ENCODE measurements at regions not wholly inside any gene's neighbourhood (a gene's known extent, or its start where the extent isn't known, plus 50 kb on each side); places are given as distances from the start of the nearest gene placed in this dataset.

DNA sequence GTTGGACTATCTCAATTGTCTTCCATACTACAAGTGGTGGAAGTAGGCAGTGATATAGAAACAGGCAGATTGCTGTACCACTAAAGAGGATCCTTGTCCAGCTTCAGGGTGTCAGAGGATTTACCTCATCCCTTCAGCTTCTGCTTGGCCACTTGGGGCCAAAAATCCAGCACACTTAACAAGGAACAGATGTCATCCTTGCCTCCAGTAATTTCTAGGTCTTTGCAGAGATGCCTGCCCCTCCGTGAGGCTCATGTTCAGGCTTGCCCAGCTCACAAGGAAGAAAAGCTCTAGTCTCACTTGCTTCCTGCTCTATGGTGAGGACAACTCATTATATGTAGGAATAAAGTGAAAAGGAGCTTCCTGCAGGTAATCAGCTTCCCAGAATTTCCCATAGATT is 510.3 kb downstream of the EPHA3 start:
- Histone ChIP-seq H3K9me3 (no peaks in the 10 kb centered on the region), H3K36me3 (no peaks in the 10 kb centered on the region), H3K27me3 (no peaks in the 10 kb centered on the region), H3K4me1 (no peaks in the 10 kb centered on the region), H3K4me3 (ENCODE audit: low read depth, low read length) (no peak overlapping the region)
- no peak for DNase-seq
- TF ChIP-seq CTCF (IDR thresholded peaks at IDR 0.05; ENCODE audit: low read depth, low read length) = no peak

DNA sequence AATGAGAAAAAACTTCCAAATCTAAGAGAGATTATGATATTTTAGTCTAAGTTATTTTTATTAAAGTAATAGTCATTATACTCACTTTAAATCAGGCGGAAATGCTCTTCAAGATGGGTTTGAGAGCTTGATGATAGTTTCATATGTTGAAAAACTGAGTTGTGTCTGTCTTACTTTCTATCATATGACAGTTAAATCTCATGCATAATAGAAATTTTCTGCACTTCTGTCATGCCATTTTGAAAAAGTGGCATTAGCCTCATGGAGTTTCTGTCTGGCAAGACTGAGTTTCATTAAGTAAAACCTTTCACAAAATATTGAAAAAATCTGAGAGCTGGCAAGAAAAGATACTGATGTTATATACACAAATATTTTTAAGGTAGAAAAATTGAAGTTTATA is 511.8 kb downstream of the EPHA3 start:
- Histone ChIP-seq H3K27me3 (no peaks in the 10 kb centered on the region), H3K9me3 (no peaks in the 10 kb centered on the region), H3K36me3 (no peaks in the 10 kb centered on the region), H3K4me3 (ENCODE audit: low read depth, low read length) (no peak overlapping the region), H3K4me1 (no peaks in the 10 kb centered on the region)
- TF ChIP-seq CTCF (IDR thresholded peaks at IDR 0.05; ENCODE audit: low read depth, low read length) = no peak
- DNase-seq = no peak

DNA sequence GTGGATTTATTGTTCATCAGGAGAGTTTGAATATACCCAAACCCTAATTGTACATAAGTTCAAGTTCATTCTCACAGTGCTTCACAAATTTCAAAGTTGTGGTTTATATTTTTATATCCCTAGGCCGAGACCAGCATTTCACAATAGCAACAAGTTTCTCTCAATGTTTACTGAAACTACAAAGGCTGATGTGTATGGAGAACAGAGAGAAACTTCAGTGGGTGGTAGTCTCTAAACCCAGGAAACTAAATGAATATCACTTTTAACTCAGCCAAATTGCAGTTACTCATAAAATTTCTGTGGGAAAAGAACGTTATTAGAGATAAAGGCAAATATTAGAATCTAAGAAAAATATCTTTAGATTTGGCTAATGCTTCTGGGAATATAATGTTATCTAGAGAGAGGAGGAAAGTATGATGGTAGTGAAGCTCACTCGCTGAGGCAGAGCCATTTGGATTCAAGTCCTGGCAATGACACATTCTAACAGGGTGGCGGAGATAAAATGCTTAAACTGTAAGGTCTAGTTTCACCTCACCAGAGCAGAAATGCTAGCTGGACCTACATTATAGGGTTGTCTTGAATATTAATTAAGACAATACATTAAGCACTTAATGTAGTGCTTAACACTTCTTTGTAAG is 514.8 kb downstream of the EPHA3 start:
- H3K27me3 ChIP-seq = no peaks in the 10 kb centered on the region

GRCh38 chr3:89624494-89624893 is 517.1 kb downstream of the EPHA3 start:
- Histone ChIP-seq H3K36me3 (no peaks in the 10 kb centered on the region), H3K27me3 (no peaks in the 10 kb centered on the region), H3K4me3 (ENCODE audit: low read depth, low read length) (no peak overlapping the region), H3K4me1 (no peaks in the 10 kb centered on the region), H3K9me3 (no peaks in the 10 kb centered on the region; the same call in 1 of the 2 replicates)
- no peak for DNase-seq
- TF ChIP-seq CTCF (IDR thresholded peaks at IDR 0.05; ENCODE audit: low read depth, low read length) = no peak

More for the DNA sequence above, 514.8 kb downstream of the EPHA3 start:
- Histone ChIP-seq H3K9me3 (no peaks in the 10 kb centered on the region), H3K36me3 (no peaks in the 10 kb centered on the region), H3K4me3 (ENCODE audit: low read depth, low read length) (no peak overlapping the region), H3K4me1 (no peaks in the 10 kb centered on the region)
- TF ChIP-seq CTCF (IDR thresholded peaks at IDR 0.05; ENCODE audit: low read depth, low read length) = no peak
- DNase-seq = no peak

GRCh38 chr3:89625945-89626344 is 518.5 kb downstream of the EPHA3 start:
- H3K36me3 ChIP-seq = no peaks in the 10 kb centered on the region
- DNase-seq = no peak

More at GRCh38 chr3:89625945-89626344, 518.5 kb downstream of the EPHA3 start:
- Histone ChIP-seq H3K9me3 (no peaks in the 10 kb centered on the region; the same call in 1 of the 2 replicates), H3K4me1 (no peaks in the 10 kb centered on the region), H3K27me3 (no peaks in the 10 kb centered on the region), H3K4me3 (ENCODE audit: low read depth, low read length) (no peak overlapping the region)
- TF ChIP-seq CTCF (IDR thresholded peaks at IDR 0.05; ENCODE audit: low read depth, low read length) = no peak
